HepG2 (cell line): ENCODE measurements at regions not wholly inside any gene's neighbourhood (a gene's known extent, or its start where the extent isn't known, plus 50 kb on each side); places are given as distances from the start of the nearest gene placed in this dataset.

Experiments
- ATAC-seq: fragments of 200-7000 bp; cut with Tn5 transposase; 3 replicates; pipeline ENCODE4 v1.9.1; 2020; ENCODE audit warnings: mild to moderate bottlenecking, moderate library complexity
- BruUV-seq: library from RNA; stranded (reverse); fragments of 400-500 nt; replicated peaks from 2 replicates; lab custom pipeline; 2021; lab: Mats Ljungman, UMichigan
- CTCF ChIA-PET: fragments of 300-600 bp; formaldehyde crosslinking; extraction: SDS; loops from one replicate; lab custom pipeline; 2021; ENCODE audit warnings: low total read pairs, inconsistent platforms, low intra/inter-chr PET ratio; lab: Yijun Ruan, JAX
- POLR2A ChIA-PET: fragments of 350-600 bp; sonication (Branson Sonifier 250); formaldehyde crosslinking; loops from one replicate; lab custom pipeline; 2020; ENCODE audit warnings: antibody characterized with exemption, inconsistent platforms; lab: Yijun Ruan, JAX
- DNase-seq: peaks from one replicate; pipeline ENCODE4 v3.0.0-alpha.2; 2015; ENCODE audit warnings: low spot score
- FAIRE-seq: peaks from 3 replicates; lab custom pipeline; 2011; peaks lifted over from hg19 to GRCh38; lab: Jason Lieb, UNC
- H2AFZ ChIP-seq: one replicate; pipeline ENCODE4 v1.6.1; 2011; ENCODE audit warnings: low read length, inconsistent platforms
- H3K27ac ChIP-seq: fragments of 300-600 bp; 3 replicates; pipeline ENCODE4 v1.8.0; 2011; ENCODE audit warnings: mixed run types, mild to moderate bottlenecking, mixed read lengths, low read length, inconsistent platforms; ENCODE audit not compliant: insufficient read depth; ENCODE audit errors: extremely low read length
- H3K27me3 ChIP-seq, 2 experiments: fragments of 200-600 bp in 1 of 2; 2 replicates in 1 of 2; 3 replicates in 1 of 2; pipeline versions ENCODE4 v1.6.0 to v1.8.0; 2011; ENCODE audit warnings: low read length in 2 of 2, mild to moderate bottlenecking in 2 of 2, moderate library complexity in 2 of 2, inconsistent platforms in 1 of 2; ENCODE audit not compliant: insufficient read depth in 2 of 2, control insufficient read depth in 1 of 2
- H3K36me3 ChIP-seq, 2 experiments: fragments of 200-600 bp in 1 of 2; replicated peaks in 1 of 2; 2 replicates in 1 of 2; 3 replicates in 1 of 2; pipeline versions ENCODE4 v1.5.1 to v1.8.0; 2011; ENCODE audit warnings: low read length in 2 of 2, inconsistent platforms in 1 of 2; ENCODE audit not compliant: insufficient read depth in 2 of 2, control insufficient read depth in 1 of 2
- H3K4me1 ChIP-seq: 2 replicates; pipeline ENCODE4 v1.5.1; 2012; ENCODE audit warnings: low read length, inconsistent platforms; ENCODE audit not compliant: insufficient read depth
- H3K4me2 ChIP-seq: 2 replicates; pipeline ENCODE4 v1.6.0; 2011; ENCODE audit warnings: low read depth, low read length, inconsistent platforms
- H3K4me3 ChIP-seq, 3 experiments: fragments of 200-600 bp in 1 of 3; sonication (generic), shearing (Covaris generic) in 1 of 3; replicated peaks in 1 of 3; 2 replicates each; pipeline ENCODE4 v1.5.1; 2011 to 2016; ENCODE audit warnings: low read length in 3 of 3, inconsistent platforms in 2 of 3, low read depth in 2 of 3, mild to moderate bottlenecking in 2 of 3, control low read depth in 1 of 3, mixed read lengths in 1 of 3; ENCODE audit not compliant: insufficient read depth in 1 of 3
- H3K79me2 ChIP-seq: one replicate; pipeline ENCODE4 v1.6.1; 2011; ENCODE audit warnings: low read length, inconsistent platforms; ENCODE audit not compliant: insufficient read depth
- H3K9ac ChIP-seq: 2 replicates; pipeline ENCODE4 v1.6.0; 2011; ENCODE audit warnings: mild to moderate bottlenecking, low read depth, low read length, inconsistent platforms; ENCODE audit not compliant: insufficient read depth
- H3K9me3 ChIP-seq: 2 replicates; pipeline ENCODE4 v1.5.1; 2012; ENCODE audit warnings: mild to moderate bottlenecking, low read length
- H4K20me1 ChIP-seq: 2 replicates; pipeline ENCODE4 v1.6.0; 2011; ENCODE audit warnings: inconsistent platforms, mild to moderate bottlenecking, low read length, moderate library complexity; ENCODE audit not compliant: insufficient read depth
- ATF7 ChIP-seq, 2 experiments: fragments of 450-650 bp in 1 of 2; sonication (generic) in 1 of 2; formaldehyde crosslinking in 1 of 2; IDR thresholded peaks; 2 replicates each; pipeline versions ENCODE4 v1.4.0 to v1.6.1; 2016 to 2020; ENCODE audit warnings: antibody characterized with exemption in 1 of 2, mild to moderate bottlenecking in 1 of 2, missing genetic modification reagents in 1 of 2
- CREB1 ChIP-seq, 2 experiments: fragments of 450-650 bp in 1 of 2; IDR thresholded peaks; 2 replicates each; pipeline ENCODE4 v1.6.1; 2016 to 2017; ENCODE audit warnings: control low read depth in 1 of 2, mild to moderate bottlenecking in 1 of 2, missing compliant biosample characterization in 1 of 2, missing genetic modification characterization in 1 of 2
- KDM5A ChIP-seq: fragments of 200-600 bp; sonication (generic); IDR thresholded peaks from 2 replicates; pipeline ENCODE4 v1.7.0; 2018; ENCODE audit warnings: antibody characterized with exemption, mild to moderate bottlenecking, low read length, borderline replicate concordance
- MXD4 ChIP-seq: IDR thresholded peaks from 2 replicates; pipeline ENCODE4 v1.6.1; 2016; ENCODE audit warnings: mild to moderate bottlenecking, missing biosample characterization, missing genetic modification reagents
- NFKB2 ChIP-seq: sonication (generic); formaldehyde crosslinking; IDR thresholded peaks from 2 replicates; pipeline ENCODE4 v1.4.0; 2020; ENCODE audit warnings: missing genetic modification reagents, borderline replicate concordance
- PBX3 ChIP-seq: sonication (generic); formaldehyde crosslinking; IDR thresholded peaks from 2 replicates; pipeline ENCODE4 v1.8.1; 2023; ENCODE audit warnings: missing genetic modification reagents, inconsistent platforms, borderline replicate concordance
- RBFOX2 ChIP-seq: fragments of 200-400 bp; formaldehyde crosslinking; IDR thresholded peaks from 2 replicates; pipeline ENCODE4 v1.6.1; 2017; ENCODE audit warnings: low read depth, mild to moderate bottlenecking, low read length
- RFXAP ChIP-seq: sonication (generic); formaldehyde crosslinking; IDR thresholded peaks from 2 replicates; pipeline ENCODE4 v1.4.0; 2020; ENCODE audit warnings: missing genetic modification reagents, borderline replicate concordance
- TARDBP ChIP-seq: sonication (generic); formaldehyde crosslinking; IDR thresholded peaks from 2 replicates; pipeline ENCODE4 v1.8.0; 2022; ENCODE audit warnings: mild to moderate bottlenecking, missing genetic modification reagents
- ZBTB25 ChIP-seq: IDR thresholded peaks from 2 replicates; pipeline ENCODE4 v1.6.1; 2018; ENCODE audit warnings: missing genetic modification reagents
- ZNF691 ChIP-seq: sonication (generic); formaldehyde crosslinking; IDR thresholded peaks from 2 replicates; pipeline ENCODE4 v1.4.0; 2020; ENCODE audit warnings: missing genetic modification reagents, low read depth, mild to moderate bottlenecking, borderline replicate concordance
- WGBS: methylation state at CpG from one replicate; pipeline ENCODE4 v1.1.6; 2017; ENCODE audit warnings: low lambda C conversion rate; 5-methylcytosine and 5-hydroxymethylcytosine counted together
- in situ Hi-C: cut with HindIII; loops from 2 replicates; pipeline ENCODE4 v1.10.0; 2017; ENCODE audit warnings: low pct_unique_long_range_greater_than_20kb; ENCODE audit not compliant: extremely low pct_ligation_motif_present
- intact Hi-C: fragments of 100-400 bp; cut with micrococcal nuclease; formaldehyde crosslinking; loops from one replicate; pipeline ENCODE4 v1.10.0; 2022; ENCODE audit not compliant: unreplicated experiment

GRCh38 chr19:8899356-8899755, 67.2 kb downstream of the MBD3L1 start (continued):
- TF ChIP-seq ZBTB25 (CRISPR knock-in tag) = no peak
- peak; percentile 73 for TF ChIP-seq ATF7 (IDR thresholded peaks at IDR 0.05)
- no peak for TF ChIP-seq ATF7 (CRISPR knock-in tag; IDR thresholded peaks at IDR 0.05)
- TF ChIP-seq CREB1 (IDR thresholded peaks at IDR 0.05) = peak; percentile 97
- no peak for TF ChIP-seq CREB1 (CRISPR knock-in tag; IDR thresholded peaks at IDR 0.05)
- TF ChIP-seq NFKB2 (CRISPR knock-in tag) = no peak
- no peak for TF ChIP-seq ZNF691 (CRISPR knock-in tag)
- no peak for TF ChIP-seq TARDBP
- TF ChIP-seq, all 625 proteins: peak for 3

GRCh38 chr19:8900421-8900820, 68.2 kb downstream of the MBD3L1 start:
- POLR2A ChIA-PET = no interaction called here
- Histone ChIP-seq H3K9ac (no peak overlapping the region), H3K4me1 (no peaks in the 10 kb centered on the region), H3K36me3 (no peaks in the 10 kb centered on the region), H4K20me1 (no peaks in the 10 kb centered on the region), H3K79me2 (no peaks in the 10 kb centered on the region), H3K27ac (no peak overlapping the region), H3K27me3 (no peaks in the 10 kb centered on the region), H3K4me3 (no peak overlapping the region), H3K4me2 (no peak overlapping the region), H3K9me3 (peaks cover 92% of the 10 kb centered on the region), H2AFZ (no peak overlapping the region)
- CTCF ChIA-PET = no interaction called here
- no peak for ATAC-seq
- intact Hi-C loops = no loop called here
- BruUV-seq = no TSS peak
- WGBS = 24% methylated on average over 3 of the region's 4 CpGs
- in situ Hi-C loops = no loop called here
- TF ChIP-seq PBX3 (CRISPR knock-in tag) (no peak), KDM5A (no peak), MXD4 (CRISPR knock-in tag) (no peak), RBFOX2 (no peak), RFXAP (CRISPR knock-in tag) (no peak)
- FAIRE-seq = no peak
- DNase-seq = no peak
